Heart right ventricle (tissue), 16 donors: ENCODE measurements at regions not wholly inside any gene's neighbourhood (a gene's known extent, or its start where the extent isn't known, plus 50 kb on each side); places are given as distances from the start of the nearest gene placed in this dataset.

Experiments used
- ATAC-seq, 8 donors: fragments of 200-7000 bp; cut with Tn5 transposase; one replicate each; pipeline ENCODE4 v1.9.1; 2020; ENCODE audit warnings: mild to moderate bottlenecking in 8 of 8, moderate library complexity in 8 of 8, moderate number of reproducible peaks in 1 of 8
- DNase-seq, 2 donors: peaks; one replicate each; pipeline ENCODE4 v3.0.0-alpha.2; 2020
- H3K27ac ChIP-seq, 10 donors: fragments of 200-600 bp; sonication (generic) in 2 of 10; one replicate each; pipeline versions ENCODE4 v1.5.0 to v1.8.0; 2020 to 2022; ENCODE audit warnings: mild to moderate bottlenecking in 3 of 10
- H3K27me3 ChIP-seq, 7 donors: fragments of 200-600 bp; one replicate each; pipeline ENCODE4 v1.8.0; 2021 to 2022; ENCODE audit warnings: mild to moderate bottlenecking in 2 of 7
- H3K36me3 ChIP-seq, 9 donors: fragments of 200-600 bp; sonication (generic) in 1 of 9; one replicate each; pipeline versions ENCODE4 v1.5.0 to v1.8.0; 2020 to 2022; ENCODE audit warnings: mild to moderate bottlenecking in 2 of 9
- H3K4me1 ChIP-seq, 9 donors: fragments of 200-600 bp; sonication (generic) in 1 of 9; one replicate each; pipeline versions ENCODE4 v1.5.0 to v1.8.0; 2020 to 2022; ENCODE audit warnings: mild to moderate bottlenecking in 4 of 9
- H3K4me3 ChIP-seq, 10 donors: fragments of 200-600 bp; sonication (generic) in 2 of 10; one replicate each; pipeline versions ENCODE4 v1.5.0 to v1.8.0; 2020 to 2022; ENCODE audit warnings: mild to moderate bottlenecking in 7 of 10, moderate library complexity in 2 of 10
- H3K9me3 ChIP-seq, 11 donors: fragments of 200-600 bp in 10 of 11; sonication (generic) in 2 of 11; one replicate each; pipeline versions ENCODE4 v1.5.0 to v1.8.0; 2013 to 2022; ENCODE audit warnings: mild to moderate bottlenecking in 2 of 11, control low read depth in 1 of 11, moderate library complexity in 1 of 11
- WGBS, 2 donors: extraction: QIAGEN DNeasy Blood & Tissue Kit; methylation state at CpG; one replicate each; pipeline ENCODE4 v1.1.7; 2013; ENCODE audit warnings: inconsistent platforms in 1 of 2; 5-methylcytosine and 5-hydroxymethylcytosine counted together
- intact Hi-C, 10 donors: fragments of 100-400 bp; cut with DNase I; formaldehyde crosslinking; loops; one replicate each; pipeline versions ENCODE4 v1.11.1 to v1.14.2; 2022
- TF ChIP-seq, protein P1 (sequence below), 9 donors: fragments of 200-600 bp; sonication (generic) in 2 of 9; IDR thresholded peaks; one replicate each; pipeline versions ENCODE4 v1.5.0 to v1.8.0; 2021 to 2022; ENCODE audit warnings: antibody characterized with exemption in 9 of 9, mild to moderate bottlenecking in 5 of 9, moderate library complexity in 1 of 9
- donor health status: Arrhythmogenic right ventricular cardiomyopathy.
- donor health status: ischemic (EF 13 %, LVEDD 7.1; RV severe dilation, severe dysfunction).
- donor health status: healthy with polysubstance abuse.
- donor health status: DM: no; HTN: yes; CAD: no.
- donor health status: DM: no; HTN: no; CAD: no.
- donor health status: ischemic (EF 25% LVEDD 6.9; RV normal size, moderate dysfunction).
- donor health status: ischemic (EF 25% LVEDD 5.7; RV mildly dilated, moderate dysfunction).
- donor health status: healthy.
- donor health status: DM: yes; HTN: yes; CAD: no.
- donor health status: Ischemic cardiomyopathy.
- donor health status: ischemic (EF 35%, LVEDD 5.7; RV mildly dilated, moderate dysfunction).
- donor health status: nonischemic (EF 11% LVEDD 7.7; RV severe dilation, severe dysfunction).
- donor health status: DM: yes; HTN: yes; CAD: no.
- donor health status: PGD.
- donor health status: ischemic (EF 29% LVEDD 5.4; RV normal size, mild dysfunction).
- donor health status: nonischemic (EF 23%, LVEDD 6.1; RV moderate dilation, normal function).

DNA sequence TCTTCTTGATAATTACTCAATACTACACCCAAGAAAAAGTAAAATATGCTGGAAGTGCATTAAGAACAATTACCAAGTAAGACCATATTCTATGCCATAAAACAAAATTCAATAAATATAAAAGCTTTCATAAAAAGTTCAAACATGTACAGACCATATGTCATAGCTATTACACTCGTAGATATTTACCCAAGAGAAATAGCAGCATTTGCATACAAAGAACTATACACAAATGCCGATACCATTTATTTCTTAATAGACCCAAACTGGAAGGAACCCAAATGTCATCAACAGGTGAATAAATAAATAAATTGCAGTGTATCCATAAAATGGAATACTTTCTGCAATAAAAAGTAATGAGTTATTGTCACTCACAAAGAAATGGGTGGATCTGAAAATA lies 78.3 kb upstream of the SLC16A7 start:
- H3K4me1 ChIP-seq: no peaks in the 10 kb centered on the region
- DNase-seq (no peak), ATAC-seq (no peak)
- no peak overlapping the region for H3K27ac ChIP-seq
- intact Hi-C loops: no loop called here
- H3K4me3 ChIP-seq: no peak overlapping the region
- H3K27me3 ChIP-seq: peaks cover 0 to 3% (median 0%) of the 10 kb centered on the region in 7 donors
- no peaks in the 10 kb centered on the region for H3K9me3 ChIP-seq
- WGBS, 2 donors: 73 to 81% methylated on average over 2 of the region's 2 CpGs
- TF ChIP-seq, protein P1, sequence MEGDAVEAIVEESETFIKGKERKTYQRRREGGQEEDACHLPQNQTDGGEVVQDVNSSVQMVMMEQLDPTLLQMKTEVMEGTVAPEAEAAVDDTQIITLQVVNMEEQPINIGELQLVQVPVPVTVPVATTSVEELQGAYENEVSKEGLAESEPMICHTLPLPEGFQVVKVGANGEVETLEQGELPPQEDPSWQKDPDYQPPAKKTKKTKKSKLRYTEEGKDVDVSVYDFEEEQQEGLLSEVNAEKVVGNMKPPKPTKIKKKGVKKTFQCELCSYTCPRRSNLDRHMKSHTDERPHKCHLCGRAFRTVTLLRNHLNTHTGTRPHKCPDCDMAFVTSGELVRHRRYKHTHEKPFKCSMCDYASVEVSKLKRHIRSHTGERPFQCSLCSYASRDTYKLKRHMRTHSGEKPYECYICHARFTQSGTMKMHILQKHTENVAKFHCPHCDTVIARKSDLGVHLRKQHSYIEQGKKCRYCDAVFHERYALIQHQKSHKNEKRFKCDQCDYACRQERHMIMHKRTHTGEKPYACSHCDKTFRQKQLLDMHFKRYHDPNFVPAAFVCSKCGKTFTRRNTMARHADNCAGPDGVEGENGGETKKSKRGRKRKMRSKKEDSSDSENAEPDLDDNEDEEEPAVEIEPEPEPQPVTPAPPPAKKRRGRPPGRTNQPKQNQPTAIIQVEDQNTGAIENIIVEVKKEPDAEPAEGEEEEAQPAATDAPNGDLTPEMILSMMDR (IDR thresholded peaks at IDR 0.05): no peak
- H3K36me3 ChIP-seq: no peaks in the 10 kb centered on the region

DNA sequence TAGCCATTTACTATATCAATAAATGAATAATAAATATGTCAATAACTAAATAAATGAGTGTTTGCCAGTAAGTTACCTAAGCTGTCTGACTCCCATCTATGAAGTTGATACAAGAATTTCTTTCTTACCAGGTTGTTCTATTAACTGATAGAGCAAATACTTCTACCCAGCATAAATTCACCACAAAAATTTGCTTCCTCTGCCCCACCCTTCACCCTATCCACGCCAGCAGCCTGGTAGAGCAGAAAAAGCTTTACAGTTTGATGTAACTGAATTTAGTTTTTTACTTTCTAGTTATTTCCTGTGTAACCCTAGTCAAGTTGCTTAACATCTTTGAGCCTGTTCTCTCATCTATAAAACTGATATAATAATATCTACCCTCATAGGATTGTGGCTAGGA lies 94.9 kb upstream of the SLC16A7 start:
- Histone ChIP-seq H3K4me1 (no peaks in the 10 kb centered on the region), H3K27me3 (no peaks in the 10 kb centered on the region), H3K27ac (no peak overlapping the region), H3K4me3 (no peak overlapping the region), H3K36me3 (no peaks in the 10 kb centered on the region), H3K9me3 (no peaks in the 10 kb centered on the region)
- ATAC-seq: no peak
- WGBS, 2 donors: 66 to 71% methylated on average over 1 of the region's 1 CpG
- no peak for DNase-seq
- TF ChIP-seq, protein P1 (IDR thresholded peaks at IDR 0.05): no peak
- intact Hi-C loops: no loop called here

DNA sequence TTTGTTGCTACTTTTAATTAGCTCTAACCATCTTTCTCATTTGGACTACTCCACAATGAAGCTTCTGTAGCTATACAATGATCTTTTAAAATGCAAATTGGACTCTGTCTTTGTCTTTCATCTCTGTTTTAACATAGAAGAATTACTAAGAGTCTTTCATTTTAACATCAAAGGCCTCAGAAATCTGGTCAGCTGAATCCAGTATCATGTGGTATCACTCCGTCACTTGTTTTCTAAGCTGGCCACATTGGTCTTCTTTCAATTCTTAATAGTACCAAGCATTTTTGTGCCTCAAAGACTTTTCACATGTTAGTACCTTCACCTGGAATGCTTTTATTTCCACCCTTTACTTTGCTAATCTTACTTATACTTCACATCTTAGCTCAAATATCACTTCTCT lies 95.5 kb upstream of the SLC16A7 start:
- TF ChIP-seq, protein P1 (IDR thresholded peaks at IDR 0.05): no peak
- Histone ChIP-seq H3K4me3 (no peak overlapping the region), H3K27ac (no peak overlapping the region), H3K36me3 (no peaks in the 10 kb centered on the region), H3K4me1 (no peaks in the 10 kb centered on the region), H3K27me3 (no peaks in the 10 kb centered on the region), H3K9me3 (no peaks in the 10 kb centered on the region)
- ATAC-seq: no peak
- intact Hi-C loops: no loop called here
- WGBS, 2 donors: 91% methylated on average over 1 of the region's 1 CpG
- DNase-seq: no peak

DNA sequence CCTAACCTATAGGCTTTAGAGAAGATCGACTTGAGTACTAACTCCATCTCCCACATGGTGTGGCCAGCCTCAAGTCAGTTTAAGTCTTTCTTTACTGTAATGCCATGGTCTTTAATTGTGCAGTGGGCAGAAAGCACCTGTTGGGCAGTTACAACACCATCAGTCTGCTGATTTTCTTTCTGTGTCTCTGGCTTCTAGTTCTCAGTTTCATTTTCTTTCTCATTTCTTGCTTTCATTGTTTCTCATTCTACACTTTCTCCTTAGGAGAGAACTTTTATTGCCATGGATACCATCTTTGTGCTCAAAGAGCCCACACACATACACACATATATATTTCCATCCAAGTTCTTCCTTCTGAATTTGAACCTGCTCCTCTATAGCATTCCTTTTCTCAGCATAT lies 96.1 kb upstream of the SLC16A7 start:
- Histone ChIP-seq H3K27me3 (no peaks in the 10 kb centered on the region), H3K36me3 (no peaks in the 10 kb centered on the region), H3K27ac (no peak overlapping the region), H3K9me3 (no peaks in the 10 kb centered on the region), H3K4me1 (no peaks in the 10 kb centered on the region), H3K4me3 (no peak overlapping the region)
- TF ChIP-seq, protein P1 (IDR thresholded peaks at IDR 0.05): no peak
- no peak for DNase-seq
- no peak for ATAC-seq
- intact Hi-C loops: no loop called here
- 63 to 72% methylated on average over 1 of the region's 1 CpG for WGBS, 2 donors

DNA sequence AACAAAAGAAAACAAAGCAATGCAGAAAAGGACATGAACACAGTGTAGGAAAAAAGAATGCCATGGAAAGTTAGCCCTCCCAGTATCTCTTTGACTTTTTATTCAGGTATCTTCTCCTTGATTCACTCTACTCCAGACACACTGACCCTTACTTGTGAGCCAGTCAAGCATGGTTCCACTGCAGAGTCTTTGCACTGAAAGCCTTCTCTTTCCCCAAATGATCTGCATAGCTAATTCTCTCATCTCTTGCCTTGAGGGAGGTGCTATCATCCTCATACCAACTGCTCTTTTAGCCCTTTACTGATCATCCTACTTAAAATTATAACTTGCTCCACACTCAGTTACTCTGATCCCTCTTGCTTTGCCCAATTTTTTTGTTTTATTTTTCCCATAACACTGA lies 101.2 kb upstream of the SLC16A7 start:
- Histone ChIP-seq H3K4me1 (no peaks in the 10 kb centered on the region), H3K4me3 (no peak overlapping the region), H3K27ac (no peak overlapping the region), H3K9me3 (no peaks in the 10 kb centered on the region), H3K27me3 (no peaks in the 10 kb centered on the region), H3K36me3 (no peaks in the 10 kb centered on the region)
- TF ChIP-seq, protein P1 (IDR thresholded peaks at IDR 0.05): no peak
- DNase-seq (no peak), ATAC-seq (no peak)
- intact Hi-C loops: no loop called here
